Breast epithelium (tissue), 4 donors: ENCODE measurements at regions not wholly inside any gene's neighbourhood (a gene's known extent, or its start where the extent isn't known, plus 50 kb on each side); places are given as distances from the start of the nearest gene placed in this dataset.

Source experiments
- DNase-seq, 2 donors: peaks; one replicate each; pipeline ENCODE4 v3.0.0-alpha.2; 2019; ENCODE audit warnings: low spot score in 2 of 2
- H3K27ac ChIP-seq, 2 donors: fragments of 200-600 bp; sonication (generic) in 1 of 2; one replicate each; pipeline ENCODE4 v1.5.1; 2016 to 2019; ENCODE audit warnings: mild to moderate bottlenecking in 1 of 2
- H3K27me3 ChIP-seq, 2 donors: fragments of 200-600 bp; sonication (generic) in 1 of 2; one replicate each; pipeline versions ENCODE4 v1.5.1 to v1.6.0; 2017 to 2019; ENCODE audit warnings: control low read depth in 1 of 2, mild to moderate bottlenecking in 1 of 2
- H3K36me3 ChIP-seq: fragments of 200-600 bp; one replicate; pipeline ENCODE4 v1.5.1; 2019
- H3K4me1 ChIP-seq, 2 donors: fragments of 200-600 bp; sonication (generic); one replicate each; pipeline ENCODE4 v1.5.1; 2016 to 2019; ENCODE audit warnings: control low read depth in 1 of 2
- H3K4me3 ChIP-seq, 3 donors: fragments of 200-600 bp; sonication (generic); 1 replicate in 2 of 3; 2 replicates in 1 of 3; pipeline ENCODE4 v1.5.1; 2016 to 2019; ENCODE audit warnings: mild to moderate bottlenecking in 3 of 3, moderate library complexity in 2 of 3
- H3K9me3 ChIP-seq, 2 donors: fragments of 200-600 bp; sonication (generic) in 1 of 2; one replicate each; pipeline ENCODE4 v1.5.1; 2016 to 2019; ENCODE audit warnings: control low read depth in 1 of 2
- POLR2A ChIP-seq: fragments of 450-650 bp; IDR thresholded peaks from one replicate; pipeline ENCODE4 v1.6.1; 2016; ENCODE audit warnings: antibody characterized with exemption, mild to moderate bottlenecking, moderate library complexity
- POLR2AphosphoS5 ChIP-seq, 3 donors: sonication (generic); formaldehyde crosslinking; IDR thresholded peaks; one replicate each; pipeline ENCODE4 v1.6.1; 2017; ENCODE audit warnings: antibody characterized with exemption in 3 of 3
- intact Hi-C: fragments of 100-400 bp; cut with DNase I; formaldehyde crosslinking; loops from one replicate; pipeline ENCODE4 v1.15.1; 2023; ENCODE audit warnings: low total_unique reads
- TF ChIP-seq, protein P1 (sequence below), 3 donors: fragments of 450-650 bp; IDR thresholded peaks; one replicate each; pipeline ENCODE4 v1.5.1; 2016 to 2017; ENCODE audit warnings: antibody characterized with exemption in 3 of 3, mild to moderate bottlenecking in 3 of 3, moderate library complexity in 3 of 3

DNA sequence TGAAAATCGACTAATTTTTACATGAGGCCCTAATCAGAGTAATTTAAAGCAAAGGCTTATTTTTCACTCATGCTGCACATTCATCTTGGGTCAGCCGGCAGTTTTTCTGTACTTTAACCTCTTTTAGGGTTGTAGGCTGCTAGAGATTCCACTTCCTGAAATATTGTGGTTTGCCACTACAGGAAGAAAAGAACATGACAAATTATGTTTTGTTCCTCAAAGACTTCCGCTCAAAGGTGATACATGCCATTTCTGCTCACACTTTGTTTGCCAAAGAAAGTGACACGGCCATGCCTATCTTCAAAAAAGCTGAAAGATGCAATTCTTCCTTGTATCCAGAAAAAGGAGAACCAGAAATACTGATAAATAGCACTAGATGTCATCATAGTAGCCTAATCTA is 183.4 kb upstream of the PPFIA2 start:
- Histone ChIP-seq H3K27ac (no peak overlapping the region), H3K27me3 (no peaks in the 10 kb centered on the region), H3K36me3 (no peaks in the 10 kb centered on the region), H3K4me1 (no peaks in the 10 kb centered on the region), H3K4me3 (no peak overlapping the region), H3K9me3 (no peaks in the 10 kb centered on the region)
- intact Hi-C loops = no loop called here
- DNase-seq = no peak
- TF ChIP-seq POLR2A (no peak), POLR2AphosphoS5 (IDR thresholded peaks at IDR 0.05) (no peak)
- TF ChIP-seq, protein P1, sequence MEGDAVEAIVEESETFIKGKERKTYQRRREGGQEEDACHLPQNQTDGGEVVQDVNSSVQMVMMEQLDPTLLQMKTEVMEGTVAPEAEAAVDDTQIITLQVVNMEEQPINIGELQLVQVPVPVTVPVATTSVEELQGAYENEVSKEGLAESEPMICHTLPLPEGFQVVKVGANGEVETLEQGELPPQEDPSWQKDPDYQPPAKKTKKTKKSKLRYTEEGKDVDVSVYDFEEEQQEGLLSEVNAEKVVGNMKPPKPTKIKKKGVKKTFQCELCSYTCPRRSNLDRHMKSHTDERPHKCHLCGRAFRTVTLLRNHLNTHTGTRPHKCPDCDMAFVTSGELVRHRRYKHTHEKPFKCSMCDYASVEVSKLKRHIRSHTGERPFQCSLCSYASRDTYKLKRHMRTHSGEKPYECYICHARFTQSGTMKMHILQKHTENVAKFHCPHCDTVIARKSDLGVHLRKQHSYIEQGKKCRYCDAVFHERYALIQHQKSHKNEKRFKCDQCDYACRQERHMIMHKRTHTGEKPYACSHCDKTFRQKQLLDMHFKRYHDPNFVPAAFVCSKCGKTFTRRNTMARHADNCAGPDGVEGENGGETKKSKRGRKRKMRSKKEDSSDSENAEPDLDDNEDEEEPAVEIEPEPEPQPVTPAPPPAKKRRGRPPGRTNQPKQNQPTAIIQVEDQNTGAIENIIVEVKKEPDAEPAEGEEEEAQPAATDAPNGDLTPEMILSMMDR (IDR thresholded peaks at IDR 0.05) = no peak

DNA sequence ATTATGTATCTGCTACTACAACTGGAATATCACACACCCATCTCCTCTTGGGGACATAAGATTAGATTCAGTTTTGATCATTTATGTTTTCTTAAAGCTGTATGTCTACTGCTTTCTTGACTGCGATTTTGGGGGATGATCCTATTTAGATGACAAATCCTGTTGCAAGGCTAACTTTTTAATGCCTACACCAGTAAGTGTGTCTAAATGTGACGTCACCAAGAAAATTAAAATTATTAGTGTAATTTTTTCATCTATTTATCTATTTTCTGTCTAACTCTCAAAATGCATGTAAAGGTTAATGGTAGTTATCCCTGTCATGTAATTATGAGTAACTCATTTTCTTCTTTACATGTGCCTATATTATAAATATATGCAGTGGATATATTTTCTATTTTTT is 170.9 kb upstream of the PPFIA2 start:
- TF ChIP-seq, protein P1 (IDR thresholded peaks at IDR 0.05) = no peak
- no peak for TF ChIP-seq POLR2A
- no peak for TF ChIP-seq POLR2AphosphoS5 (IDR thresholded peaks at IDR 0.05)
- Histone ChIP-seq H3K36me3 (no peaks in the 10 kb centered on the region), H3K27ac (no peak overlapping the region), H3K9me3 (no peaks in the 10 kb centered on the region), H3K4me1 (no peaks in the 10 kb centered on the region), H3K4me3 (no peak overlapping the region), H3K27me3 (no peaks in the 10 kb centered on the region)
- intact Hi-C loops = no loop called here
- DNase-seq = no peak

DNA sequence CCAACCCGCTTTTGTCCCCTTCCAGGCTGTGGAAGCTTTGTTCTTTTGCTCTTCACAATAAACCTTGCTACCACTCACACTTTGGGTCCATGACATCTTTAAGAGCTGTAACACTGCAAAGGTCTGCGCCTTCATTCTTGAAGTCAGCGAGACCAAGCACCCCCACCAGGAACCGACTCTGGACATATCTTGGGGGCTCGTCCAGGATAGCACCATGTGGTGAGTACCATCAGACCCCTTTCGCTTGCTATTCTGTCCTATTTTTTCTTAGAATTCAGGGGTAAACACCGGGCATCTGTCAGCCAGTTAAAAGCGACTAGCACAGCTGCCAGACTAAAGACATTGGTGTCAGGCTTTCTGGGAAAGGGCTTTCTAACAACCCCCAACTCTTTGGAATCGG is 137.6 kb upstream of the PPFIA2 start:
- H3K4me1 ChIP-seq = no peaks in the 10 kb centered on the region
- DNase-seq = no peak
- TF ChIP-seq, protein P1 (IDR thresholded peaks at IDR 0.05) = no peak
- no peak for TF ChIP-seq POLR2A
- no peak for TF ChIP-seq POLR2AphosphoS5 (IDR thresholded peaks at IDR 0.05)
- H3K9me3 ChIP-seq = peaks cover 19 to 31% of the 10 kb centered on the region in 2 donors
- intact Hi-C loops = no loop called here
- no peak overlapping the region for H3K4me3 ChIP-seq
- H3K27ac ChIP-seq = no peak overlapping the region
- no peaks in the 10 kb centered on the region for H3K36me3 ChIP-seq
- H3K27me3 ChIP-seq = no peaks in the 10 kb centered on the region

DNA sequence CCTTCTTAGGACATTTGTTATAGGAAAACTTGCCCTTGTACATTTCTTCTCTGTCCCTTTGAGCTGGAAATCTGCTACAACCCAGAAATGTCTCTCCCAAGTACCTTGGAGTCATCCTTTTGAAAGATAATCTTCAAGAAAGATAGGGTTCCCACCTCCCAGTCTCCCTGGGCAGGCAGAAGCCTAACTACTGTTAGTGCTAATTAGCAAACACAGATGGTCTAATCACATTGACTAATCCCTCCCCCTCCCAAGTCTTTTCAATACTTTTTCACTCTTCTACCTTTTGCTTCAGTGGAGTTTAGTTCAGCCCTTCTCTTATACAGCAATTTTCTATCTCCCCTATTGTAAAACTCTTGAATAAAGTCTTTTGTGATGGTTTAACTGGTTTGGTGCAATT is 129.8 kb upstream of the PPFIA2 start:
- Histone ChIP-seq H3K4me3 (no peak overlapping the region), H3K9me3 (no peaks in the 10 kb centered on the region), H3K27me3 (no peaks in the 10 kb centered on the region), H3K36me3 (no peaks in the 10 kb centered on the region), H3K27ac (no peak overlapping the region), H3K4me1 (no peaks in the 10 kb centered on the region)
- DNase-seq = no peak
- TF ChIP-seq, protein P1 (IDR thresholded peaks at IDR 0.05) = no peak
- TF ChIP-seq POLR2A (no peak), POLR2AphosphoS5 (IDR thresholded peaks at IDR 0.05) (no peak)
- intact Hi-C loops = no loop called here

DNA sequence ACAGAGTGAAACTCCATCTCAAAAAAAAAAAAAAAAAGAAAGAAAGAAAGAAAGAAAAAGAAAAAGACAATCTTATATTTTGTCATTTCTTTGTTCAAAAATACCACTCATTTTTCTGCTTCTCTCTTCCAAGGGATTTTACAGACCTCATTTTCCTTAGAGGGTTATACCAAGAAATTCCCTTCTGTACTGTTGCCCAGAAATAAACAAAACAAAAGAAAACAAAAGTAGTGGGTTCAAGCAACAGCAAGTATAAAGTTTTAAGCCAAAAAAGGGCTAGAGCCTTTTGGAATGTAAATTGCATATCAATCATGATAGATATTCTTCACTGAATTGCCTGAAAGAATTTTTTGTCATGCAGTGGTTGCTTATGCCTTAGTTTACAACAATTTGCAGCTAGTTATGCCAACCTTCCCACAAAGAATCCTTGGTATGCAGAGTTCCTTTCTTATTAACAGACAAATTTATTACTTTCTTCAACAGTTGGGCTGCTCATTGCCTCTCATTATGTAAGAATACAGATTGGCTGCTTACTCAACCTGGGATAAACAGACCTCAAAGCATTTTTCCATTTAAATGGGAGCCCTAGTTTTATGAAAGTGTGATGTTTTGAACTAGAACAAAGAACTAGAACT is 129.1 kb upstream of the PPFIA2 start:
- intact Hi-C loops = no loop called here
- Histone ChIP-seq H3K4me1 (no peaks in the 10 kb centered on the region), H3K4me3 (no peak overlapping the region), H3K27ac (no peak overlapping the region), H3K9me3 (no peaks in the 10 kb centered on the region), H3K27me3 (no peaks in the 10 kb centered on the region), H3K36me3 (no peaks in the 10 kb centered on the region)
- DNase-seq = no peak
- TF ChIP-seq POLR2A (no peak), POLR2AphosphoS5 (IDR thresholded peaks at IDR 0.05) (no peak)
- TF ChIP-seq, protein P1 (IDR thresholded peaks at IDR 0.05) = no peak
